HL-60 (cell line): ENCODE measurements at regions not wholly inside any gene's neighbourhood (a gene's known extent, or its start where the extent isn't known, plus 50 kb on each side); places are given as distances from the start of the nearest gene placed in this dataset.

Experiments
- GABPA ChIP-seq: IDR thresholded peaks from 2 replicates; pipeline ENCODE4 v1.6.1; 2012; ENCODE audit warnings: low read depth
- POLR2AphosphoS5 ChIP-seq: IDR thresholded peaks from 2 replicates; pipeline ENCODE4 v1.6.1; 2012; ENCODE audit warnings: low read depth
- SPI1 ChIP-seq: IDR thresholded peaks from 2 replicates; pipeline ENCODE4 v1.6.1; 2012; ENCODE audit warnings: low read depth, mild to moderate bottlenecking, borderline replicate concordance
- TF ChIP-seq, protein P1 (sequence below): IDR thresholded peaks from one replicate; pipeline ENCODE4 v1.5.1; 2011; ENCODE audit warnings: low read length, control low read depth, inconsistent platforms; ENCODE audit not compliant: insufficient read depth
- TF ChIP-seq, protein P2 (sequence below): IDR thresholded peaks from 2 replicates; pipeline ENCODE4 v1.6.1; 2012; ENCODE audit warnings: low read depth; ENCODE audit not compliant: insufficient replicate concordance

DNA sequence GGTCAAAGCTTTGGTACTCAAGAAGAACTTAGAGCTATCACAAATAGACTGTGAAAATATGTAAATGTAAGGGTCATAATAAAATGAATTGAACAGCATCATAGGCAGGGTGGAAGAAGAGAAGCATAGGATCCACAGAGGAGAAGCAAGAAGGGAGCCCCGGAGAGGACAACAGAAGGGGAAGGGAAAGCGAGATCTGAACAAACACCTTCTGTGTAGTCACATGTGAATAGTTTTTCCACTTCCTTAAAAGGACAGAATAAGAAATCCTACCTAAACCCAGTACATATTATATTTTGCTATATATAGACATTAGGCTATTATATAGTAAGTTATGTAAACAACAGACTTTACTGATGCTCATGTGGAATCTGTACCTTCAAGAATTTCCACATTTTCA lies 160.2 kb downstream of the DKK1 start:
- TF ChIP-seq, protein P1, sequence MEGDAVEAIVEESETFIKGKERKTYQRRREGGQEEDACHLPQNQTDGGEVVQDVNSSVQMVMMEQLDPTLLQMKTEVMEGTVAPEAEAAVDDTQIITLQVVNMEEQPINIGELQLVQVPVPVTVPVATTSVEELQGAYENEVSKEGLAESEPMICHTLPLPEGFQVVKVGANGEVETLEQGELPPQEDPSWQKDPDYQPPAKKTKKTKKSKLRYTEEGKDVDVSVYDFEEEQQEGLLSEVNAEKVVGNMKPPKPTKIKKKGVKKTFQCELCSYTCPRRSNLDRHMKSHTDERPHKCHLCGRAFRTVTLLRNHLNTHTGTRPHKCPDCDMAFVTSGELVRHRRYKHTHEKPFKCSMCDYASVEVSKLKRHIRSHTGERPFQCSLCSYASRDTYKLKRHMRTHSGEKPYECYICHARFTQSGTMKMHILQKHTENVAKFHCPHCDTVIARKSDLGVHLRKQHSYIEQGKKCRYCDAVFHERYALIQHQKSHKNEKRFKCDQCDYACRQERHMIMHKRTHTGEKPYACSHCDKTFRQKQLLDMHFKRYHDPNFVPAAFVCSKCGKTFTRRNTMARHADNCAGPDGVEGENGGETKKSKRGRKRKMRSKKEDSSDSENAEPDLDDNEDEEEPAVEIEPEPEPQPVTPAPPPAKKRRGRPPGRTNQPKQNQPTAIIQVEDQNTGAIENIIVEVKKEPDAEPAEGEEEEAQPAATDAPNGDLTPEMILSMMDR, result no peak
- TF ChIP-seq GABPA, result no peak
- no peak for TF ChIP-seq POLR2AphosphoS5
- TF ChIP-seq, protein P2, sequence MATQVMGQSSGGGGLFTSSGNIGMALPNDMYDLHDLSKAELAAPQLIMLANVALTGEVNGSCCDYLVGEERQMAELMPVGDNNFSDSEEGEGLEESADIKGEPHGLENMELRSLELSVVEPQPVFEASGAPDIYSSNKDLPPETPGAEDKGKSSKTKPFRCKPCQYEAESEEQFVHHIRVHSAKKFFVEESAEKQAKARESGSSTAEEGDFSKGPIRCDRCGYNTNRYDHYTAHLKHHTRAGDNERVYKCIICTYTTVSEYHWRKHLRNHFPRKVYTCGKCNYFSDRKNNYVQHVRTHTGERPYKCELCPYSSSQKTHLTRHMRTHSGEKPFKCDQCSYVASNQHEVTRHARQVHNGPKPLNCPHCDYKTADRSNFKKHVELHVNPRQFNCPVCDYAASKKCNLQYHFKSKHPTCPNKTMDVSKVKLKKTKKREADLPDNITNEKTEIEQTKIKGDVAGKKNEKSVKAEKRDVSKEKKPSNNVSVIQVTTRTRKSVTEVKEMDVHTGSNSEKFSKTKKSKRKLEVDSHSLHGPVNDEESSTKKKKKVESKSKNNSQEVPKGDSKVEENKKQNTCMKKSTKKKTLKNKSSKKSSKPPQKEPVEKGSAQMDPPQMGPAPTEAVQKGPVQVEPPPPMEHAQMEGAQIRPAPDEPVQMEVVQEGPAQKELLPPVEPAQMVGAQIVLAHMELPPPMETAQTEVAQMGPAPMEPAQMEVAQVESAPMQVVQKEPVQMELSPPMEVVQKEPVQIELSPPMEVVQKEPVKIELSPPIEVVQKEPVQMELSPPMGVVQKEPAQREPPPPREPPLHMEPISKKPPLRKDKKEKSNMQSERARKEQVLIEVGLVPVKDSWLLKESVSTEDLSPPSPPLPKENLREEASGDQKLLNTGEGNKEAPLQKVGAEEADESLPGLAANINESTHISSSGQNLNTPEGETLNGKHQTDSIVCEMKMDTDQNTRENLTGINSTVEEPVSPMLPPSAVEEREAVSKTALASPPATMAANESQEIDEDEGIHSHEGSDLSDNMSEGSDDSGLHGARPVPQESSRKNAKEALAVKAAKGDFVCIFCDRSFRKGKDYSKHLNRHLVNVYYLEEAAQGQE, result no peak
- no peak for TF ChIP-seq SPI1
